ENCODE measurements at regions not wholly inside any gene's neighbourhood (a gene's known extent, or its start where the extent isn't known, plus 50 kb on each side); places are given as distances from the start of the nearest gene placed in this dataset.
"Not testable (repeated sequence)": the region's sequence is repeated elsewhere in the genome, so short reads cannot be mapped to it uniquely, and the experiment has no call there.

GRCh38 chr5:162209005-162209605, 141.5 kb downstream of the GABRG2 start:
- peak in 1 of 2 experiments; percentile 4 for DNase-seq

GRCh38 chr5:162214551-162214950, 147.0 kb downstream of the GABRG2 start:
- DNase-seq = no peak

- no peak for DNase-seq
These were observed 149.5 kb downstream of the GABRG2 start for GRCh38 chr5:162217037-162217436.

- no peak for DNase-seq
These were observed 154.3 kb downstream of the GABRG2 start for GRCh38 chr5:162221910-162222309.

- DNase-seq = no peak
These were observed 159.5 kb downstream of the GABRG2 start for GRCh38 chr5:162227075-162227474.

- DNase-seq = no peak
These were observed 162.8 kb downstream of the GABRG2 start for GRCh38 chr5:162230348-162230747.

- DNase-seq = no peak
These were observed 163.9 kb downstream of the GABRG2 start for GRCh38 chr5:162231522-162231921.

GRCh38 chr5:162240734-162241133, 173.2 kb downstream of the GABRG2 start:
- DNase-seq = no peak

GRCh38 chr5:162242416-162242815, 174.8 kb downstream of the GABRG2 start:
- DNase-seq = no peak

GRCh38 chr5:162243651-162244050, 176.1 kb downstream of the GABRG2 start:
- no peak for DNase-seq

- no peak for DNase-seq
These were observed 180.6 kb downstream of the GABRG2 start for GRCh38 chr5:162248107-162248713.

- DNase-seq = no peak
These were observed 189.1 kb downstream of the GABRG2 start for GRCh38 chr5:162256711-162257110.

GRCh38 chr5:162268694-162269481, 201.3 kb downstream of the GABRG2 start:
- no peak for DNase-seq

- DNase-seq = no peak
These were observed 204.8 kb downstream of the GABRG2 start for GRCh38 chr5:162272417-162272816.

- DNase-seq = no peak
These were observed 207.1 kb downstream of the GABRG2 start for GRCh38 chr5:162274679-162275078.

GRCh38 chr5:162275387-162275786, 207.8 kb downstream of the GABRG2 start:
- not testable (repeated sequence) for DNase-seq

- DNase-seq = no peak
These were observed 214.6 kb downstream of the GABRG2 start for GRCh38 chr5:162282191-162282590.

GRCh38 chr5:162283609-162284008, 216.0 kb downstream of the GABRG2 start:
- DNase-seq = no peak

- DNase-seq = no peak
These were observed 221.2 kb downstream of the GABRG2 start for GRCh38 chr5:162288647-162289296.

GRCh38 chr5:162289489-162289888, 221.9 kb downstream of the GABRG2 start:
- no peak for DNase-seq

GRCh38 chr5:162299793-162300192, 232.2 kb downstream of the GABRG2 start:
- DNase-seq = no peak

- DNase-seq = no peak
These were observed 233.8 kb downstream of the GABRG2 start for GRCh38 chr5:162301356-162301755.

GRCh38 chr5:162323466-162323865, 255.9 kb downstream of the GABRG2 start:
- no peak for DNase-seq

GRCh38 chr5:162324328-162324727, 256.8 kb downstream of the GABRG2 start:
- DNase-seq = no peak

Measured in NCI-H1930 (cell line).